ENCODE measurements at regions not wholly inside any gene's neighbourhood (a gene's known extent, or its start where the extent isn't known, plus 50 kb on each side); places are given as distances from the start of the nearest gene placed in this dataset.

GRCh38 chr17:34413443-34414119 lies 50.5 kb upstream of the CCL1 start:
- peaks cover 82% of the 10 kb centered on the region for H3K27me3 ChIP-seq (ENCODE audit: low read depth, low read length)
- H3K9ac ChIP-seq (ENCODE audit: low read length): no peak overlapping the region
- H3K4me3 ChIP-seq (ENCODE audit: low read length): no peak overlapping the region
- H3K27ac ChIP-seq (ENCODE audit: low read length): no peak overlapping the region
- H3K9me3 ChIP-seq (ENCODE audit: insufficient read depth, low read length): no peaks in the 10 kb centered on the region
- H2AFZ ChIP-seq (ENCODE audit: low read depth, low read length): no peak overlapping the region
- peaks cover 3% of the 10 kb centered on the region; the same call in 1 of the 2 replicates for H4K20me1 ChIP-seq (ENCODE audit: insufficient read depth, low read length)
- H3K36me3 ChIP-seq (replicated peaks; ENCODE audit: low read depth, low read length): no peaks in the 10 kb centered on the region
- no peaks in the 10 kb centered on the region for H3K4me1 ChIP-seq (ENCODE audit: low read length)
- no peak overlapping the region for H3K4me2 ChIP-seq (ENCODE audit: low read length)
- no peak for TF ChIP-seq CTCF (IDR thresholded peaks at IDR 0.05; ENCODE audit: low read depth, low read length)
- TF ChIP-seq EZH2phosphoT487 (IDR thresholded peaks at IDR 0.05; ENCODE audit: low read depth): no peak
- H3K79me2 ChIP-seq (ENCODE audit: low read length): no peaks in the 10 kb centered on the region

GRCh38 chr17:34412965-34413441 lies 50.0 kb upstream of the CCL1 start:
- TF ChIP-seq CTCF (IDR thresholded peaks at IDR 0.05; ENCODE audit: low read depth, low read length) (no peak), EZH2phosphoT487 (IDR thresholded peaks at IDR 0.05; ENCODE audit: low read depth) (no peak)
- no peak overlapping the region for H3K27ac ChIP-seq (ENCODE audit: low read length)
- no peak overlapping the region for H3K4me3 ChIP-seq (ENCODE audit: low read length)
- H3K4me1 ChIP-seq (ENCODE audit: low read length): no peaks in the 10 kb centered on the region
- no peak overlapping the region for H3K4me2 ChIP-seq (ENCODE audit: low read length)
- H3K9me3 ChIP-seq (ENCODE audit: insufficient read depth, low read length): no peaks in the 10 kb centered on the region
- H3K79me2 ChIP-seq (ENCODE audit: low read length): no peaks in the 10 kb centered on the region
- no peak overlapping the region for H2AFZ ChIP-seq (ENCODE audit: low read depth, low read length)
- H3K36me3 ChIP-seq (replicated peaks; ENCODE audit: low read depth, low read length): no peaks in the 10 kb centered on the region
- peaks cover 3% of the 10 kb centered on the region; the same call in 1 of the 2 replicates for H4K20me1 ChIP-seq (ENCODE audit: insufficient read depth, low read length)
- H3K9ac ChIP-seq (ENCODE audit: low read length): no peak overlapping the region
- H3K27me3 ChIP-seq (ENCODE audit: low read depth, low read length): peaks cover 82% of the 10 kb centered on the region

Data from OCI-LY3 (cell line).